Thoracic aorta (tissue), 2 donors: ENCODE measurements at regions not wholly inside any gene's neighbourhood (a gene's known extent, or its start where the extent isn't known, plus 50 kb on each side); places are given as distances from the start of the nearest gene placed in this dataset.

Source experiments
- ATAC-seq: fragments of 150-250 bp; one replicate; pipeline ENCODE4 v1.8.0; 2017; ENCODE audit warnings: low read depth; ENCODE audit not compliant: insufficient number of reproducible peaks, low FRiP score
- DNase-seq: peaks from one replicate; pipeline ENCODE4 v3.0.0-alpha.2; 2020; ENCODE audit warnings: low spot score
- H3K27ac ChIP-seq, 2 donors: fragments of 200-600 bp; sonication (generic); 1 replicate in 1 of 2; 2 replicates in 1 of 2; pipeline ENCODE4 v1.5.1; 2016; ENCODE audit warnings: mild to moderate bottlenecking in 2 of 2, moderate library complexity in 2 of 2
- H3K27me3 ChIP-seq: fragments of 200-600 bp; sonication (generic); replicated peaks from 2 replicates; pipeline ENCODE4 v1.6.0; 2016; ENCODE audit warnings: mild to moderate bottlenecking; ENCODE audit not compliant: insufficient read depth
- H3K36me3 ChIP-seq: fragments of 200-600 bp; sonication (generic); one replicate; pipeline ENCODE4 v1.5.1; 2016
- H3K4me1 ChIP-seq, 2 donors: fragments of 200-600 bp; sonication (generic); 1 replicate in 1 of 2; 2 replicates in 1 of 2; pipeline versions ENCODE4 v1.5.1 to v1.6.0; 2016; ENCODE audit warnings: low read depth in 2 of 2, mild to moderate bottlenecking in 1 of 2; ENCODE audit not compliant: control insufficient read depth in 1 of 2
- H3K4me3 ChIP-seq: fragments of 200-600 bp; sonication (generic); 2 replicates; pipeline ENCODE4 v1.5.1; 2016; ENCODE audit warnings: mild to moderate bottlenecking
- H3K9me3 ChIP-seq: fragments of 200-600 bp; sonication (generic); 2 replicates; pipeline ENCODE4 v1.5.1; 2016
- TF ChIP-seq, protein P1 (sequence below): fragments of 200-600 bp; sonication (generic); IDR thresholded peaks from one replicate; pipeline ENCODE4 v1.5.1; 2019; ENCODE audit warnings: antibody characterized with exemption

DNA sequence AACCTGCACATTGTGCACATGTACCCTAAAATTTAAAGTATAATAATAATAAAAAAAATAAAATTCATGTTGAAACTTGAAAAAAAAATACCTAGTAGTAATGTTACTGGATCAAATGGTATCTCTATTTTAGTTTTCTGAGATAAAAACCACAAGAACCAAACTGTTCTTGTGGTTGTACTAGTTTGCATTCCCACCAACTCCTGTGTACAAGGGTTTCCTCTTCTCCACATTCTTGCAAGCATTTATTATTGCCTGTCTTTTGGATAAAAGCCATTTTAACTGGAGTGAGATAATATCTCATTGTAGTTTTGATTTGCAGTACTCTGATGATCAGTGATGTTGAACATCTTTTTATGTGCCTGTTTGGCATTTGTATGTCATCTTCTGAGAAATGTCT lies 177.7 kb downstream of the KIF20B start:
- no peak for ATAC-seq
- TF ChIP-seq, protein P1, sequence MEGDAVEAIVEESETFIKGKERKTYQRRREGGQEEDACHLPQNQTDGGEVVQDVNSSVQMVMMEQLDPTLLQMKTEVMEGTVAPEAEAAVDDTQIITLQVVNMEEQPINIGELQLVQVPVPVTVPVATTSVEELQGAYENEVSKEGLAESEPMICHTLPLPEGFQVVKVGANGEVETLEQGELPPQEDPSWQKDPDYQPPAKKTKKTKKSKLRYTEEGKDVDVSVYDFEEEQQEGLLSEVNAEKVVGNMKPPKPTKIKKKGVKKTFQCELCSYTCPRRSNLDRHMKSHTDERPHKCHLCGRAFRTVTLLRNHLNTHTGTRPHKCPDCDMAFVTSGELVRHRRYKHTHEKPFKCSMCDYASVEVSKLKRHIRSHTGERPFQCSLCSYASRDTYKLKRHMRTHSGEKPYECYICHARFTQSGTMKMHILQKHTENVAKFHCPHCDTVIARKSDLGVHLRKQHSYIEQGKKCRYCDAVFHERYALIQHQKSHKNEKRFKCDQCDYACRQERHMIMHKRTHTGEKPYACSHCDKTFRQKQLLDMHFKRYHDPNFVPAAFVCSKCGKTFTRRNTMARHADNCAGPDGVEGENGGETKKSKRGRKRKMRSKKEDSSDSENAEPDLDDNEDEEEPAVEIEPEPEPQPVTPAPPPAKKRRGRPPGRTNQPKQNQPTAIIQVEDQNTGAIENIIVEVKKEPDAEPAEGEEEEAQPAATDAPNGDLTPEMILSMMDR: no peak
- Histone ChIP-seq H3K4me3 (no peak overlapping the region), H3K36me3 (no peaks in the 10 kb centered on the region), H3K27me3 (no peaks in the 10 kb centered on the region), H3K9me3 (peaks cover 7% of the 10 kb centered on the region), H3K4me1 (no peaks in the 10 kb centered on the region), H3K27ac (no peak overlapping the region)
- no peak for DNase-seq

DNA sequence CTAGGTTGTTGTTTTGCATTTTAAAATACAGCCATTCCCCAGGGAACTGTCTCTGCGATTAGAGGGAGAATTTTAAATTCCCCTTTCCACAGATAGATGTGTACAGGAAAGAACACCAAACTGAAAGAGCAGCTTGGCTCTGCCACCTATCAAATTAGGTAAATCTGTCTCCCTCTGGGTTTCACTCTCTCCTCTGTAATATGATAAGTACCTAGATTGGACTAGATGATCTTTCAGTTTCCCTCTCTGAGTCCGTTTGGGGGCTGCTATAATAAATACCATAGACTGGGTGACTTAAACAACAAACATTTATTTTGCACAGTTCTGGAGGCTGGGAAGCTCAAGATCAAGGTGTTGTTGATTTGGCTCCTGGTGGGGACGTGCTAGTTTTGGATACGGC lies 186.0 kb downstream of the KIF20B start:
- H3K4me3 ChIP-seq: no peak overlapping the region
- H3K9me3 ChIP-seq: peaks cover 2% of the 10 kb centered on the region
- ATAC-seq: no peak
- TF ChIP-seq, protein P1: no peak
- no peak for DNase-seq
- no peaks in the 10 kb centered on the region for H3K27me3 ChIP-seq
- H3K4me1 ChIP-seq: no peaks in the 10 kb centered on the region
- H3K36me3 ChIP-seq: no peaks in the 10 kb centered on the region
- no peak overlapping the region for H3K27ac ChIP-seq

DNA sequence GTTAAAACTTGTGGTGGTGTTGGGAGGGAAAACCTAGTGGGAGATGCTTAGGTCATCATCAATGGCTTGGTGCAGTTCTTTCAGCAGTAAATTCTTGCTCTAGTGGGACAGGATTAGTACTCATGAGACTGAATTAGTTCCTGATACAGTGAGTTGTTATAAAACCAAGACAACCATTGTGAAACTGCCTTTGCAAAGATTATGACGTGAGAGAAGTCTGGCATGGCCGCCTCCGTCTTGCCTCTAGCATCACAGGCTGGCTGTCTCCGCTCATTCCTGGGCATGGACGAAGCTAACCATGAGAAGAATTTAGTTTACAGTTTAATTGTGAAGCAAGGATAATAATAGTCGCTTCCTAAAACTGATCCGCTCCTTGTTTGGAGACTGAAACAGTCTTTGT lies 186.4 kb downstream of the KIF20B start:
- Histone ChIP-seq H3K36me3 (no peaks in the 10 kb centered on the region), H3K27ac (peak overlapping the region in 1 of 2 donors; percentile 50), H3K27me3 (no peaks in the 10 kb centered on the region), H3K9me3 (no peaks in the 10 kb centered on the region), H3K4me1 (no peaks in the 10 kb centered on the region), H3K4me3 (no peak overlapping the region)
- DNase-seq: no peak
- TF ChIP-seq, protein P1: no peak
- ATAC-seq: no peak

DNA sequence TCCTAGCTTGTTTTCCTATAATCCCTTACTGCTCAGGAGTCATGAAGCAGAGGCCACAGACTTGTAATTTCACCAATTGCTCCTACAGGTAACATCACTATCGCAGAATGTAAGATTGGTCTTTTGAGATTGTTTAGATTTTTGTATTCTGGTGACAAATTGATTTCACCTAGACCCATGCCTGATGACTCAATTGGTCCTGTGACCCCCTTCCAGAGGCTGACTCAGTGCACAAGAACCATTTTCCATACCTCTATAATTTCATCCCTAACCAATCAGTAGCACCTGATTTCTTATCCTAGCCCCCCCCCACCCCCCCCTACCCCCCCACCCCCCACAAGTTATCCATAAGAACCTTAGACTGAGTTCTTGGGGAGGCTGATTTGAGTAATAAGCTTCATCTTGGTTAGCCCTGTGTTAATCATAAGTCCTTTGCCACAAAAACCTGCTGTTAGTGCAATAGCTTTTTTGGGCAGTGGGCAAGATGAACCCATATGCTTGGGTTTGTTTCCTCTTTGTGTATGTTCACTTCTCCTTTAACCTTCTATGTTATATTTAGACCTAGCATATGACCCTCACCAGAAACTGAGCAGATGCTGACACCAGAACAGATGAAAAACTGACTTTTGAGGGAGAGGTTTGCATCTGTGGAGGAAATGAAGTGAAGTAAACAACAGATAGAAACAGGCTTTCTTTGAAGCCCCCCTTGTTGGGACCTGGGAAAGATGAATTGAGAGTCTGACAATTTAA lies 187.1 kb downstream of the KIF20B start:
- Histone ChIP-seq H3K4me3 (no peak overlapping the region), H3K36me3 (no peaks in the 10 kb centered on the region), H3K4me1 (no peaks in the 10 kb centered on the region), H3K9me3 (no peaks in the 10 kb centered on the region), H3K27me3 (no peaks in the 10 kb centered on the region), H3K27ac (peak overlapping the region in 1 of 2 donors; percentile 50)
- DNase-seq (no peak), ATAC-seq (no peak)
- TF ChIP-seq, protein P1: no peak

DNA sequence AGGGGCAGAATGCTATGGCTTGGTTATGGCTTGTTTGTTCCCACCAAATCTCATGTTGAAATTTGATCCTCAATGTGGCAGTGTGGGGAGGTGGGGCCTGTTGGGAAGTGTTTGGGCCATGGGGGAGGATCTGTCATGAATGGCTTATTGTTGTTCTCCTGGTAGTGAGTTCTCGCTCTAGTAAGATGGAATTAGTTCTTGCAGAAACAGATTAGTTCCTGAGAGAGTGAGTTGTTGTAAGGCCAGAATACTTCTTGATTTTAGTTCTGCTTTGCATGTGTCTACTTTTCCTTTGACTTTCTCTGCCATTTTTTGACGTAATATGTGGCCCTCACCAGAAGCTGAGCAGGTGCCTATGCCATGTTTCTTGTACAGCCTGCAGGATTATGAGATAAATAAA lies 188.2 kb downstream of the KIF20B start:
- ATAC-seq (no peak), DNase-seq (no peak)
- peak overlapping the region in 1 of 2 donors; percentile 44 for H3K27ac ChIP-seq
- TF ChIP-seq, protein P1: no peak
- H3K36me3 ChIP-seq: no peaks in the 10 kb centered on the region
- no peaks in the 10 kb centered on the region for H3K4me1 ChIP-seq
- no peaks in the 10 kb centered on the region for H3K27me3 ChIP-seq
- no peaks in the 10 kb centered on the region for H3K9me3 ChIP-seq
- no peak overlapping the region for H3K4me3 ChIP-seq
